ENCODE measurements at regions not wholly inside any gene's neighbourhood (a gene's known extent, or its start where the extent isn't known, plus 50 kb on each side); places are given as distances from the start of the nearest gene placed in this dataset.

- DNase-seq (ENCODE audit: low spot score): no peak
- H3K27ac ChIP-seq (ENCODE audit: low read depth in 1 of 2, low read length in 2 of 2): no peak overlapping the region
- TF ChIP-seq GABPA (IDR thresholded peaks at IDR 0.05 in 1 of 2, conservative IDR thresholded peaks at IDR 0.05 in 1 of 2) (no peak), FOXA2 (IDR thresholded peaks at IDR 0.05) (no peak), HNF4G (IDR thresholded peaks at IDR 0.05) (no peak), HNF4A (conservative IDR thresholded peaks at IDR 0.05) (no peak)
- TF ChIP-seq, protein P1, sequence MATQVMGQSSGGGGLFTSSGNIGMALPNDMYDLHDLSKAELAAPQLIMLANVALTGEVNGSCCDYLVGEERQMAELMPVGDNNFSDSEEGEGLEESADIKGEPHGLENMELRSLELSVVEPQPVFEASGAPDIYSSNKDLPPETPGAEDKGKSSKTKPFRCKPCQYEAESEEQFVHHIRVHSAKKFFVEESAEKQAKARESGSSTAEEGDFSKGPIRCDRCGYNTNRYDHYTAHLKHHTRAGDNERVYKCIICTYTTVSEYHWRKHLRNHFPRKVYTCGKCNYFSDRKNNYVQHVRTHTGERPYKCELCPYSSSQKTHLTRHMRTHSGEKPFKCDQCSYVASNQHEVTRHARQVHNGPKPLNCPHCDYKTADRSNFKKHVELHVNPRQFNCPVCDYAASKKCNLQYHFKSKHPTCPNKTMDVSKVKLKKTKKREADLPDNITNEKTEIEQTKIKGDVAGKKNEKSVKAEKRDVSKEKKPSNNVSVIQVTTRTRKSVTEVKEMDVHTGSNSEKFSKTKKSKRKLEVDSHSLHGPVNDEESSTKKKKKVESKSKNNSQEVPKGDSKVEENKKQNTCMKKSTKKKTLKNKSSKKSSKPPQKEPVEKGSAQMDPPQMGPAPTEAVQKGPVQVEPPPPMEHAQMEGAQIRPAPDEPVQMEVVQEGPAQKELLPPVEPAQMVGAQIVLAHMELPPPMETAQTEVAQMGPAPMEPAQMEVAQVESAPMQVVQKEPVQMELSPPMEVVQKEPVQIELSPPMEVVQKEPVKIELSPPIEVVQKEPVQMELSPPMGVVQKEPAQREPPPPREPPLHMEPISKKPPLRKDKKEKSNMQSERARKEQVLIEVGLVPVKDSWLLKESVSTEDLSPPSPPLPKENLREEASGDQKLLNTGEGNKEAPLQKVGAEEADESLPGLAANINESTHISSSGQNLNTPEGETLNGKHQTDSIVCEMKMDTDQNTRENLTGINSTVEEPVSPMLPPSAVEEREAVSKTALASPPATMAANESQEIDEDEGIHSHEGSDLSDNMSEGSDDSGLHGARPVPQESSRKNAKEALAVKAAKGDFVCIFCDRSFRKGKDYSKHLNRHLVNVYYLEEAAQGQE (IDR thresholded peaks at IDR 0.05): no peak
- TF ChIP-seq, protein P2, sequence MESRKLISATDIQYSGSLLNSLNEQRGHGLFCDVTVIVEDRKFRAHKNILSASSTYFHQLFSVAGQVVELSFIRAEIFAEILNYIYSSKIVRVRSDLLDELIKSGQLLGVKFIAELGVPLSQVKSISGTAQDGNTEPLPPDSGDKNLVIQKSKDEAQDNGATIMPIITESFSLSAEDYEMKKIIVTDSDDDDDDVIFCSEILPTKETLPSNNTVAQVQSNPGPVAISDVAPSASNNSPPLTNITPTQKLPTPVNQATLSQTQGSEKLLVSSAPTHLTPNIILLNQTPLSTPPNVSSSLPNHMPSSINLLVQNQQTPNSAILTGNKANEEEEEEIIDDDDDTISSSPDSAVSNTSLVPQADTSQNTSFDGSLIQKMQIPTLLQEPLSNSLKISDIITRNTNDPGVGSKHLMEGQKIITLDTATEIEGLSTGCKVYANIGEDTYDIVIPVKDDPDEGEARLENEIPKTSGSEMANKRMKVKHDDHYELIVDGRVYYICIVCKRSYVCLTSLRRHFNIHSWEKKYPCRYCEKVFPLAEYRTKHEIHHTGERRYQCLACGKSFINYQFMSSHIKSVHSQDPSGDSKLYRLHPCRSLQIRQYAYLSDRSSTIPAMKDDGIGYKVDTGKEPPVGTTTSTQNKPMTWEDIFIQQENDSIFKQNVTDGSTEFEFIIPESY (IDR thresholded peaks at IDR 0.05): no peak
- no peaks in the 10 kb centered on the region for H3K4me1 ChIP-seq (ENCODE audit: control insufficient read depth in 4 of 4, insufficient read depth in 4 of 4, low read length in 3 of 4)
- H3K4me3 ChIP-seq (ENCODE audit: low read depth in 1 of 3, low read length in 3 of 3): no peak overlapping the region
- no peak overlapping the region for H3K9ac ChIP-seq (ENCODE audit: low read depth in 1 of 2, low read length in 2 of 2)
- no peaks in the 10 kb centered on the region for H3K27me3 ChIP-seq (ENCODE audit: control insufficient read depth in 4 of 4, insufficient read depth in 4 of 4, low read length in 3 of 4)
- H3K36me3 ChIP-seq (ENCODE audit: control insufficient read depth in 4 of 4, insufficient read depth in 3 of 4, low read depth in 1 of 4, low read length in 3 of 4): no peaks in the 10 kb centered on the region
- H3K9me3 ChIP-seq (ENCODE audit: control insufficient read depth in 4 of 4, low read length in 3 of 4): no peaks in the 10 kb centered on the region
- WGBS: 92% methylated on average over 3 of the region's 3 CpGs
These were observed 52.8 kb upstream of the UST start for GRCh38 chr6:148693882-148694484.
